Stimulated activated CD4-positive, alpha-beta T cell treated with anti-CD3 and anti-CD28 coated beads, Interleukin-2, amount 100 ng/mL, for 48 hours (primary cell): ENCODE measurements at regions not wholly inside any gene's neighbourhood (a gene's known extent, or its start where the extent isn't known, plus 50 kb on each side); places are given as distances from the start of the nearest gene placed in this dataset.
"Not testable (repeated sequence)": the region's sequence is repeated elsewhere in the genome, so short reads cannot be mapped to it uniquely, and the experiment has no call there.

ENCODE experiments used
- DNase-seq, 2 donors: peaks; one replicate each; pipeline ENCODE4 v3.0.0-alpha.2; 2020

DNA sequence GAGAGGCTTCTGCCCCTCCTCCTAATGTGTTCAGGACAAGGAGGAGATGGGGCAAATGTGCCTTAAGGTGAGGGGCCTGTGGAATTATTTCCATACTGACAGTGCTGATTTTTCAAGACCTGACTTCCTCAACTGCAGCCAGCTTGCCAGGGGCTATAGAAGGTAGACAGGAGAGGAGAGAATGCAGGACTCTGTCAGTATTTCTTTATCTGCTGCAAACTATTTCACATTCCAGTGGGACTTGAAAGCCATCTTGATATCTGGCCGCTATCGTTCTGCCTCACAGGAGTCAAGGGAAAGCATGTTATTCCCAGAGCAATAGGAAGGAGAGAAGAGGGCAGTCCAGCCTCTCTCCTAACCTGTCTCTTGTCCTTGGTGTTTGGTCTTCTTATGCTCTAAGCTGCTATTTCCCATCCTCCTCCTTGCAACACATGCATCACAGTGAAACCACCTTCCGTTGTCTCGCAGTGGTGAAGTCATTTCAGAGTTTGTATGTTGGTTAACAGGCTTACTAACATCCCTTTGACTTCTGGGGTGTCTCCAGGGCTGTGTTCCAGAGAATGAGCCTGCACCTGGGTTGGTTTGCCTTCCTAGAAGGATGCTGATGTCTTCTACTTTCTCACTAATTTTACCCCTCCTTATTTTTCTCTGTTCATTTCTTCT lies 95.1 kb upstream of the MRPS22 start:
- no peak for DNase-seq

- DNase-seq: no peak
Observed at GRCh38 chr3:139251529-139251928, 92.3 kb upstream of the MRPS22 start.

GRCh38 chr3:139252719-139253118 lies 91.1 kb upstream of the MRPS22 start:
- no peak for DNase-seq

GRCh38 chr3:139258276-139258675 lies 85.5 kb upstream of the MRPS22 start:
- DNase-seq: no peak

DNA sequence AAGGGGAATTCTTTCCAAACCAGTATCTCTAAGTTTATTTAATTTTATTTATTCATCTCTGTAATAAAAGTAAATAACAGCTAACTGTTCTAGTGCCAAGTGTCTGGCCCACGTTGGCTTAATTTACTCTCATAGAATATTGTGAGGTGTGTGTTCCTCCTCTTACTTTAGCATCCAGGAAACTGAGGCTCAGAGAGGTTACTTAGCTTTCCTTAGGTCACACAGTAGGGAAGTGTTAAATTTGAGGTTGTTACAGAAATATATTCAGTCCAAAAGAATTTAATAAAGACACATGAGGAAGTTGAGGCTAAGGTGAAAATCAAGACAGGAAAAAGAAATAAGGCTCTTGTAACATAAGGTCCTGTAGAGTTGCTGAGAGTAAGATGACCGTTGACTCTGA lies 84.4 kb upstream of the MRPS22 start:
- DNase-seq: no peak

DNA sequence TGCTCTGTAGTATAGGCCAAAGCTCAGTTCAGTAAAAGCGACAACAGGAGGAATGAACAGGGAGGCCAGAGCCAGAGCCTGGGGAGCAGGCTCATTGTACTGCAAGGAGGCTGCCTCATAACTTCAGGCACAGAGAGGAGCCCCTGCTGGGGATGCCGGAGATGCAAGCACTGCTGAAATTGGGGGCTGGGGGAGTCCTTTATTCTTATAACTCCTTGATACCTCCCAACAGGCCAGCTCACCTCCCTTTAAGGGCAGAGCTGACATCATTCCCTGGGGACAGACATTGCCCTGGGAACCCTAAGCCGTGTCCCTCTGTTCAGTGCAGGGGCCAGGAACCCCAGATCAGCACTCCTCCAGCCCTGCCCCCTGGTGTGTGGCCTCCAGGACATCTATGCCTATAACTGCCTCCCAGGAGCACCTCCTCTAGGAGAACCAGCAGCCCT lies 83.8 kb upstream of the MRPS22 start:
- DNase-seq: no peak

- DNase-seq: no peak
Observed at GRCh38 chr3:139260793-139261736, 82.8 kb upstream of the MRPS22 start.

DNA sequence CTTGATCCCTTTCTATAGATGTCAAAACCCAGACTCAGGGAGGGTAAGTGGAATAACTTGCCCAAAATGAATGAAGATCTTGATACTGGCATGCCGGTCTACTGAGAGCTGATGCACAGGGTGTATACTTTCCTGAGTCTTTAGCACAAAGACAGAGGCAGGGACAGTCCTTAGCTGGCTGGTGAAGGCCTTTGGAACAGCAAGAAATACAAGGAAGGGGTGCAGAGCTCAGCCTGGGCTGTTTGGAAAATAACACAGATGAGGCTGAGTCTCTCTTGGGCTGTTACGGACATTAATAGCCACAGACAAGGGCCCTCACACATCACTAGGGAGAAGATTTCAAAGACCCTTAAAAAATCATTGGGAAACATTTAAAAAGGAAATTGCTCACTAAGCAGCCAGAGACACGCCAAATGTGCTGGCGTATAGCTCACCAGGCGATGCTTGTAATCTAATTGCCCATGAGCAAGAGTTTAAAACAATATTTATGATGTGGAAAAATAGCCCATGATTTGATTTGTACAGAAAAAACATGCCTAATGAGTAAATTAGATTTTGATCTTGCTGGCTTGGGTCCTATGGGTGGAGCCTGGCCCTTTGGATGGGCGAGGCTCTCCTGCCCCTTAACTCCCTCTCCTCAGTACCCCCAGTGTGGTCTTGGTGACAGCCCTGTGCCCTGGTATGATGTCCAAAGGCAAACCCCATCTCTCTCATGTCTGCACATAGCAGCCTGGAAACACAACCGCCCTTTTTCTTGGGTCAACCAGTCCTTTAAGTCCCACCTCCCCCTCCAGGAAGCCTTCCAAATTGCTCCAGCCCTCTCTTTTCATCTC lies 81.8 kb upstream of the MRPS22 start:
- no peak for DNase-seq

DNA sequence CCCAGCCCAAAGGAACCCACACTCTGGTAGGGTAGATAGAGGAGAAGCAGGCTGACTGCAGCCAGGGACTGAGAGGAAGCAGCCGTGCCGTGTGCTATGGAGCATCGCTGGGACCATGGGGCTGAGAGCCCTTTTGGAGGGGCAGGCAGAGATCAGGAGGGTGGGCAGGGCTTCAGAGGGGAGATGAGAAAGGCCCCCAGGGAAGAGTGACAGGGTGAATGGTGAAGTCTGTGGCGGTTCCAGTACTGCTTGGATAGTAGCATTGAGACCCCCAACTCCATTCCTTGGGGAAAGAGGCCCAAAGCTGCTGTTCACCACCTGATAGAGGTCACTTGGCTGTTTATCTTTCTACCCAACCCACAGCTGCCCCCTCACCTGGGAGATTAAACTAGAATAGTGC lies 80.0 kb upstream of the MRPS22 start:
- DNase-seq: no peak

GRCh38 chr3:139264375-139264774 lies 79.4 kb upstream of the MRPS22 start:
- no peak for DNase-seq

GRCh38 chr3:139265131-139266016 lies 78.4 kb upstream of the MRPS22 start:
- DNase-seq: no peak

DNA sequence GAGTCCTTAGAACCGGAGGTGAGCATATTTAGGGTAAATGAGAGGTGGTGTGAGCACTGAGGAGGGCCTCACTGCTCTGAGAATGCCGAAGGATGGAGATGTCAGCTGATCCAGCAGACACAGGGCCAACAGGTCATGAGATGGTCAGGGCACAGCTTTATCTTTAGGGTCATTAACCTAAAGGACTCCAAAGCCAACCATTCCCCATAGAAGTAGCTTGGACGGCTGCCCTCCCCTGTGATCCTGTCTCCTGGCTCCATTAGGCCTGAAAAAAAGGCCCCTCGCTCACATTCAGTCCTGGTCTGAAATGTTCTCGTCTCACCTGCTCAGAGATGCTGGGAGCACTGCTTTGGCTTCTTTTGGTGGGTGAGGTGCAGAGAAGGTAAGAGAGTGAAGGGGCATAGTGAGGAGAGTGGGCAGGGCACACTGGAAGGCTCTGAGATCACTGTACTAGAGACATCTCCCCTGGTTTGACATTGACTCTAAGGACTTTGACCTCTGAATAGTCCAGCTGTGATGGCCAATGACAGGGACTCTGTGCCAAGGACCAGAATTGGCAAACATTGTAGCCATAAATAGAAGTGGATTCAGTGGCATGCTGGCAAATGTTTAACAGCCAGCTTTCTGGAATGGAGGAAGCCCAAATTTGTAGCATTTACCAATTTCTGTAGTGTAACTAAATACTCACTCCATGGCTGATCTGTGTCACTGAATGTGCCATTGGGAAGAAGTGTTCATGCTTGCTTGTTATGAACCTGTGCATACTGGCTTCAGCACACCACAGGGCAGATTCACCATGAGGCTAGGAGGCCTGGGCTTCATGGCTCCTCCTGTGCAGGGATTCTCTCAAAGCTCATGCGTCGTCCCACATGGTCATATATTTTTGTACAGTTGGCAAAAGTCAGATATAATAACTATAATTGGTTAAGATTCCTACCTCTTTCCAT lies 76.2 kb upstream of the MRPS22 start:
- DNase-seq: no peak

DNA sequence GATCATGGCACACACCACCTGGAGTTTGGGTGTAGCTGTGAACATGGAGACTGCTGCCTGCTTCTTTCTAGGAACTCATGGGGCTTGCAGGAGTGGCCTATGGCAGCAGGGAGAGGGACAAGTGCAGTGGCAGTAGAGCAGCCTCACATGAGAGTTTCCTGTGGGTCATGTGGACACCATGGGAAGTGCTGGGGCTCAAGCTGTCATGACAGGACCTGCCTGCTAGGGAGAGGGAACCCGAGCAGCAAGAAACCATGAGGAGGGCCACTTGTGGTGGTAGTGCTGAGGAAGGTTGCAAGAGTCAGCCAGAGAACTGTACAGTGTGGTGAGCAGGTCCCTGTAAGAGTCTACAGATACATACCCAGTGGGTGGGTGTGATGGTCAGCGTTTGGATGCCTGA lies 73.8 kb upstream of the MRPS22 start:
- DNase-seq: no peak

DNA sequence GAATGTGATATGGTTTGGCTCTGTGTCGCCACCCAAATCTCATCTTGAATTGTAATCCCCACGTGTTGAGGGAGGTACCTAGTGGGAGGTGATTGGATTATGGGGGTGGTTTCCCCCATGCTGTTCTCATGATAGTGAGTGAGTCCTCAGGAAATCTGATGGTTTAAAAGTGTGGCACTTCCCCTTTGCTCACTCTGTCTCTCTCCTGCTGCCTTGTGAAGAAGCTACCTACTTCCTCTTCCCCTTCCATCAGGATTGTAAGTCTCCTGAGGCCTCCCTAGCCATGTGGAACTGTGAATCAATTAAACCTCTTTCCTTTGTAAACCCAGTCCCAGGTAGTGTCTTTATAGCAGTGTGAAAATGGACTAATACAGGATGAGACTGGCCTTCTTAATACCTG lies 73.2 kb upstream of the MRPS22 start:
- not testable (repeated sequence) for DNase-seq

- DNase-seq: no peak
Observed at GRCh38 chr3:139280027-139280671, 63.7 kb upstream of the MRPS22 start.

DNA sequence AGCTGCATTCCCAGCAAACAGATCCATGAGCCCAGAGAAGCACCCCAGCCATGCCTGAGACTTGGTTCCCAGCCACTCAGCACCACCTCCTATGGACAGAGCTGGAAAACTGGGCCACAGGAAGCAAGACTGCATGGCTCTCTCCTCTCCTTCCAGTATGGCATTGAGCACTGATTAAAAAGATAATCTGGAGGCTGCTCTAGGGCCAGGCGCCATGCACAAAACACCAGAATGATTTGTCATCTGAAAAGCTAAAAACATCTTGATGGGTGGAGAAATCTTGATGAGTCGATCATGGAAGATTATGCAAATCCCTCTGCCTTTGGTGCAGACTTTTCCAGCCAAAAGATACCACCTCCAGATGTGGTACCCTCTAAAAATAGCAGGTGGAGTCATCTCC lies 62.7 kb upstream of the MRPS22 start:
- DNase-seq: no peak

- DNase-seq: no peak
Observed at GRCh38 chr3:139281522-139282196, 62.2 kb upstream of the MRPS22 start.

GRCh38 chr3:139283301-139283700 lies 60.5 kb upstream of the MRPS22 start:
- DNase-seq: no peak

DNA sequence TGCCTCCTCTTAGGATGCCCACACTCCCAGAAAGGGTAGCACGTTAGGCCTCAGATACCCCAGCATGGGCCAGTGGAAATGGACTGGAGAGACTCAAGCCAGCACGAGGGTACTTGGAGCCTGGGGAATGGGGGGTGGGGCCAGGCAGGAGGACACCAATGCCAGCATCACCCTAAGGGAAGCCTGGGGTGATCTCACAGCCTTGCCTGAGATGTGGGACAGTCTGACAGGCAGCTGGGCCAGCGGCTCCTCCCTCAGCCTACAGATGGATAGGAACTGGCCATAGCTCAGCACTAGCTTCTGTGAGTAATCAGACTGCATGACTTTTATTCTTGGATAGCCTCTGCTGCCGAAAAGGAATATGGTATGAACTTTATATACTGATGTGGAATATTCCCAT lies 59.6 kb upstream of the MRPS22 start:
- no peak for DNase-seq

- DNase-seq: no peak
Observed at GRCh38 chr3:139285691-139286090, 58.1 kb upstream of the MRPS22 start.
